ENCODE measurements at regions not wholly inside any gene's neighbourhood (a gene's known extent, or its start where the extent isn't known, plus 50 kb on each side); places are given as distances from the start of the nearest gene placed in this dataset.

GRCh38 chr6:93592417-93592816 lies 173.1 kb upstream of the EPHA7 start:
- H2AFZ ChIP-seq (ENCODE audit: low read length): no peak overlapping the region
- H3K4me2 ChIP-seq (ENCODE audit: low read depth, low read length): no peak overlapping the region
- no peaks in the 10 kb centered on the region for H4K20me1 ChIP-seq (ENCODE audit: insufficient read depth, low read length)
- no peak overlapping the region for H3K27ac ChIP-seq (ENCODE audit: extremely low read length, insufficient read depth, low read length)
- ATAC-seq (no peak), FAIRE-seq (no peak), DNase-seq (ENCODE audit: low spot score) (no peak)
- 9% methylated on average over 1 of the region's 1 CpG for WGBS (ENCODE audit: low lambda C conversion rate)
- ChIA-PET CTCF (ENCODE audit: low intra/inter-chr PET ratio, low total read pairs) (no interaction called here), POLR2A (no interaction called here)
- intact Hi-C loops (cut with micrococcal nuclease; ENCODE audit: unreplicated experiment) (no loop called here), in situ Hi-C loops (cut with HindIII; ENCODE audit: extremely low pct_ligation_motif_present, low pct_unique_long_range_greater_than_20kb) (no loop called here)
- no peak overlapping the region for H3K9ac ChIP-seq (ENCODE audit: insufficient read depth, low read depth, low read length)
- H3K36me3 ChIP-seq (replicated peaks in 1 of 2; ENCODE audit: control insufficient read depth in 1 of 2, insufficient read depth in 2 of 2, low read length in 2 of 2): no peaks in the 10 kb centered on the region
- H3K4me3 ChIP-seq (replicated peaks in 1 of 3; ENCODE audit: insufficient read depth in 1 of 3, low read depth in 2 of 3, low read length in 3 of 3): no peak overlapping the region
- no peaks in the 10 kb centered on the region for H3K79me2 ChIP-seq (ENCODE audit: insufficient read depth, low read length)
- H3K4me1 ChIP-seq (ENCODE audit: insufficient read depth, low read length): no peaks in the 10 kb centered on the region
- TF ChIP-seq PLRG1 (conservative IDR thresholded peaks at IDR 0.05) (no peak), ZNF205 (CRISPR knock-in tag; IDR thresholded peaks at IDR 0.05) (no peak), TFDP2 (CRISPR knock-in tag; IDR thresholded peaks at IDR 0.05) (no peak), ZNF12 (CRISPR knock-in tag; IDR thresholded peaks at IDR 0.05) (no peak), RELA (CRISPR knock-in tag; IDR thresholded peaks at IDR 0.05) (no peak), MIER2 (CRISPR knock-in tag; IDR thresholded peaks at IDR 0.05) (no peak), BRCA1 (CRISPR knock-in tag; IDR thresholded peaks at IDR 0.05) (no peak), ATF4 (CRISPR knock-in tag; IDR thresholded peaks at IDR 0.05) (no peak), ZBTB1 (CRISPR knock-in tag; IDR thresholded peaks at IDR 0.05; ENCODE audit: borderline replicate concordance) (no peak)
- H3K9me3 ChIP-seq (ENCODE audit: low read length): no peaks in the 10 kb centered on the region
- BruUV-seq (replicated peaks): no TSS peak
- H3K27me3 ChIP-seq (ENCODE audit: control insufficient read depth in 1 of 2, insufficient read depth in 2 of 2, low read length in 2 of 2): no peaks in the 10 kb centered on the region

GRCh38 chr6:93586306-93586705 lies 166.9 kb upstream of the EPHA7 start:
- no peak for TF ChIP-seq ZNF891 (CRISPR knock-in tag; IDR thresholded peaks at IDR 0.05)
- ChIA-PET CTCF (ENCODE audit: low intra/inter-chr PET ratio, low total read pairs) (no interaction called here), POLR2A (no interaction called here)
- Histone ChIP-seq H3K4me2 (ENCODE audit: low read depth, low read length) (no peak overlapping the region), H2AFZ (ENCODE audit: low read length) (no peak overlapping the region), H3K9me3 (ENCODE audit: low read length) (no peaks in the 10 kb centered on the region), H3K27me3 (ENCODE audit: control insufficient read depth in 1 of 2, insufficient read depth in 2 of 2, low read length in 2 of 2) (no peaks in the 10 kb centered on the region), H4K20me1 (ENCODE audit: insufficient read depth, low read length) (no peaks in the 10 kb centered on the region), H3K79me2 (ENCODE audit: insufficient read depth, low read length) (no peaks in the 10 kb centered on the region), H3K36me3 (replicated peaks in 1 of 2; ENCODE audit: control insufficient read depth in 1 of 2, insufficient read depth in 2 of 2, low read length in 2 of 2) (no peaks in the 10 kb centered on the region), H3K9ac (ENCODE audit: insufficient read depth, low read depth, low read length) (no peak overlapping the region), H3K4me1 (ENCODE audit: insufficient read depth, low read length) (no peaks in the 10 kb centered on the region), H3K4me3 (replicated peaks in 1 of 3; ENCODE audit: insufficient read depth in 1 of 3, low read depth in 2 of 3, low read length in 3 of 3) (no peak overlapping the region), H3K27ac (ENCODE audit: extremely low read length, insufficient read depth, low read length) (no peak overlapping the region)
- no peak for ATAC-seq
- no peak for DNase-seq (ENCODE audit: low spot score)
- intact Hi-C loops (cut with micrococcal nuclease; ENCODE audit: unreplicated experiment) (no loop called here), in situ Hi-C loops (cut with HindIII; ENCODE audit: extremely low pct_ligation_motif_present, low pct_unique_long_range_greater_than_20kb) (no loop called here)
- BruUV-seq (replicated peaks): no TSS peak
- no peak for FAIRE-seq
- WGBS (ENCODE audit: low lambda C conversion rate): 0% methylated on average over 1 of the region's 1 CpG

Data from HepG2 (cell line).